ENCODE measurements at regions not wholly inside any gene's neighbourhood (a gene's known extent, or its start where the extent isn't known, plus 50 kb on each side); places are given as distances from the start of the nearest gene placed in this dataset.
"Not testable (repeated sequence)": the region's sequence is repeated elsewhere in the genome, so short reads cannot be mapped to it uniquely, and the experiment has no call there.

DNA sequence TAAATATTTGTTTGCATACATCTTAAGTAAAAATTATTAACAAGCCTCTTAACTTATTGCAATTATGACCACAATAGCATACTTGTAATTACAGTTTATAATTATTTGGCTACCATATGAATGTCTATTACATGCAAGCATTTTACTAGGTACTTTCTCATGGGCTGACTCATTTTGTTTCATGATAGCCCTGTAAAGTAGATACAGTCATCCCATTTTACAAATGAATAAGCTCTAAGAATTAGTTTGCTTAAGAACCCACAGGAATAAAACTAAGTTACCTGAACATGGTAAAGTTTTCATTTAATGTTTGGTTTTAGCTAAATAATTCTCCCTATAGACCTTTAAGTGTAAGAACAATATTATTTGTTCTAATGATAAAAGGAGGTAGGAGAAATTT, 126.6 kb upstream of the IZUMO3 start:
- no peak overlapping the region for H3K4me3 ChIP-seq (ENCODE audit: low read depth, low read length)
- no peak for DNase-seq (ENCODE audit: low read depth, low spot score)
- TF ChIP-seq, protein P1, sequence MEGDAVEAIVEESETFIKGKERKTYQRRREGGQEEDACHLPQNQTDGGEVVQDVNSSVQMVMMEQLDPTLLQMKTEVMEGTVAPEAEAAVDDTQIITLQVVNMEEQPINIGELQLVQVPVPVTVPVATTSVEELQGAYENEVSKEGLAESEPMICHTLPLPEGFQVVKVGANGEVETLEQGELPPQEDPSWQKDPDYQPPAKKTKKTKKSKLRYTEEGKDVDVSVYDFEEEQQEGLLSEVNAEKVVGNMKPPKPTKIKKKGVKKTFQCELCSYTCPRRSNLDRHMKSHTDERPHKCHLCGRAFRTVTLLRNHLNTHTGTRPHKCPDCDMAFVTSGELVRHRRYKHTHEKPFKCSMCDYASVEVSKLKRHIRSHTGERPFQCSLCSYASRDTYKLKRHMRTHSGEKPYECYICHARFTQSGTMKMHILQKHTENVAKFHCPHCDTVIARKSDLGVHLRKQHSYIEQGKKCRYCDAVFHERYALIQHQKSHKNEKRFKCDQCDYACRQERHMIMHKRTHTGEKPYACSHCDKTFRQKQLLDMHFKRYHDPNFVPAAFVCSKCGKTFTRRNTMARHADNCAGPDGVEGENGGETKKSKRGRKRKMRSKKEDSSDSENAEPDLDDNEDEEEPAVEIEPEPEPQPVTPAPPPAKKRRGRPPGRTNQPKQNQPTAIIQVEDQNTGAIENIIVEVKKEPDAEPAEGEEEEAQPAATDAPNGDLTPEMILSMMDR (IDR thresholded peaks at IDR 0.05; ENCODE audit: insufficient read depth, low read length, missing control alignments): no peak
- ChIA-PET POLR2A (no interaction called here), CTCF (no interaction called here)

DNA sequence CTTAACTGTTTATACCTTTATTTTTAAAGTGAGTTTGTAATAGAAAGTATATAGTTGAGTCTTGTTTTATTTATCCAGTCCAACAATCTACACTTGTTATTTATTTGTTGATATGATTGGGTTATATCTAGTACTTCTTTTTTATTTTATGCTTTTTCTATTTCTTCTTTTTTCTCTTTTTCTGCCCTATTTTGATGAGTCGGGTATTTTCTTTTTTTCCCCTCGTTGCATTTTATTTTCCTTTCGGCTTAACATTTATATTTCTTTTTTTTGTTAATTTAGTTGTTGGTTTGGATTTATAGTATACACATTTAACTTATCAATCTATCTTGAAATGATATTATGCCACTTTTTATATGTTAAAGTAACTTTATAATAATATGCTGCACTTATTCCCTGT, 111.7 kb upstream of the IZUMO3 start:
- no peak overlapping the region for H3K4me3 ChIP-seq (ENCODE audit: low read depth, low read length)
- DNase-seq (ENCODE audit: low read depth, low spot score): no peak
- ChIA-PET POLR2A (no interaction called here), CTCF (no interaction called here)
- TF ChIP-seq, protein P1 (IDR thresholded peaks at IDR 0.05; ENCODE audit: insufficient read depth, low read length, missing control alignments): no peak

DNA sequence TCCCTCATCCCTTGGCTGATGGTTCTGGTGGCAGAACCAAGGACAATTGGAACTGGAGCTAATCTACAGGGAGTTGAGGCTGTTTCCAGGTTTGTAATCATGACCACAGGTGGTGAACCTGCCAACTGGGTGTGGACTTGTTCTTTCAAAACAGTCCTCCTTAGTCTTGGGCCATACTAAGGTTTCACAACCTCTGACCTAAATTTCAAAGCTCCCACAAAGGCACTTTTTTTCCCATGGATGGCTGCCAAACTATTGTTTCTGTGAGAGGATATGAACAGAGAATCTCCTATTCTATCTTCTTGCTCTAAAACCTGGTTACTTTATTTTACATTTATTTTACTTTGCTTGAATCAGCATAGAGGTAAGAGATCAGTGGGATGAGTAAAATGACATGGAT, 106.5 kb upstream of the IZUMO3 start:
- DNase-seq (ENCODE audit: low read depth, low spot score): no peak
- TF ChIP-seq, protein P1 (IDR thresholded peaks at IDR 0.05; ENCODE audit: insufficient read depth, low read length, missing control alignments): no peak
- no peak overlapping the region for H3K4me3 ChIP-seq (ENCODE audit: low read depth, low read length)
- ChIA-PET CTCF (no interaction called here), POLR2A (no interaction called here)

DNA sequence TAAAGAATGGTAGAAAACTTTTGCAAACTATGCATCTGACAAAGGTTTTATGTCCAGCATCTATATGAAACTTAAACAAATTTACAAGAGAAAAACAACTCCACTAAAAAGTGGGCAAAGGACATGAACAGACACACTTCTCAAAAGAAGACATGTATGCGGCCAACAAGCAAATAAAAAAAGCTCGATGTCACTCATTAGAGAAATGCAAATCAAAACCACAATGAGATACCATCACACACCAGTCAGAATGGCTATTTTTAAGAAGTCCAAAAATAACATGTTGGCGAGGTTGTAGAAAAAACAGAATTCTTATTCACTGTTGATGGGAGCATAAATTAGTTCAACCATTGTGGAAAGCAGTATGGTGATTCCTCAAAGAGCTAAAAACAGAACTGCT, 83.1 kb upstream of the IZUMO3 start:
- POLR2A ChIA-PET; H3K4me3 ChIP-seq (ENCODE audit: low read depth, low read length); DNase-seq (ENCODE audit: low read depth, low spot score); CTCF ChIA-PET: not testable (repeated sequence)

DNA sequence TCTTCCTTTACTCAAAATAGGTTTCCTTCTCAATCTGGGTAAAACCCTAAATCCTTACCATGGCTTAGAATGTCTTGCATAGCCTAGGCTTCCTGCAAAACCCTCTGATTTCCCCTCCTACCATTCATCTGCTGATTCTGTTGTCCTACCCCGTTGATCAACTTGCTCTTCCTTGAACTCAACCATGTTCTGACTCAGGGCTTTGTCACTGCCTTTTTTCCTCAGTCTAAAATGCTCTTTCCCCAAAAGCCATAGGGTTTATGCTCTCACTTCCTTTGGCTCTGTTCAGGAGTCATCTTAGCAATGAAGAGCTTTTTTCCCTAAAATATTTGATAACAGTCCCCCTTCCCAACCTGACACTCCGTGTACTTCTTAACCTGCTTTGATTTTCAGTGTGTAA, 79.4 kb upstream of the IZUMO3 start:
- TF ChIP-seq, protein P1 (IDR thresholded peaks at IDR 0.05; ENCODE audit: insufficient read depth, low read length, missing control alignments): no peak
- CTCF ChIA-PET: no interaction called here
- POLR2A ChIA-PET: no interaction called here
- no peak for DNase-seq (ENCODE audit: low read depth, low spot score)
- H3K4me3 ChIP-seq (ENCODE audit: low read depth, low read length): no peak overlapping the region

DNA sequence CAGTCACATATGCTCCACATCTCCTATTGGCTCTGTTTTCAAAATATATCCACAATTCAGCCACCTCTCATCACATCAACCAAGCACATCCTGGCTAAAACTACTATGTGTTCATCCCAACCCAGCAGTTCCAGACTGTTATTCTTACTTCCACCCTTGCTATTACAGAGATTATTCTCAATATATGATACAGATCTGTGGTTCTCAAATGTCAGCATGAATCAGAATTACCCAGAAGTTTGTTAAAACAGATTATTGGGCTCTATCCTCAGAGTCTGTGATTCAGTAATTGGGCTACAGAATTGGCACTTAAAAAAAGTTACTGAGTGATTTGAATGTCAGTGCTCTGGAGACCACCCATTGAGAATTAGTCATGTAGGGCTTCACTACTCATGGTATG, 78.8 kb upstream of the IZUMO3 start:
- H3K4me3 ChIP-seq (ENCODE audit: low read depth, low read length): no peak overlapping the region
- POLR2A ChIA-PET: no interaction called here
- TF ChIP-seq, protein P1 (IDR thresholded peaks at IDR 0.05; ENCODE audit: insufficient read depth, low read length, missing control alignments): no peak
- CTCF ChIA-PET: no interaction called here
- DNase-seq (ENCODE audit: low read depth, low spot score): no peak

DNA sequence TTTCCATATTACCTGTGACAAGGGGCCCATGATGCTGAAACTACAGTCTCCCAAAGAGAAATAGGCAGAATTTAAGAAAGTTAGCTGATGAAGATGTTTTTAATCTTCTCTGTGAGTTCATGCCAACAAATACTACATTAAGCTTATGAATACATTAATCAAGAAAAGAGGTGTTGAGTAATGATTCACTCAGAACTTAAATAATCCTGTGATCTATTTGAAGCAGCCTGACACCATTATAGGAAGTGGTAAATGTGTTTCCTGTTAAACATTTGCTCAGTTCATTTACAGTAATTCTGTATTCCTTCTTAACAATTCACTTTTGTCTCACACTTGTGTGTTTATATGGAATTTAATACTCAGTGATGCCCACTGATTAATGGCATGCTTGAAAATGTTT, 75.0 kb upstream of the IZUMO3 start:
- CTCF ChIA-PET: no interaction called here
- no peak for DNase-seq (ENCODE audit: low read depth, low spot score)
- H3K4me3 ChIP-seq (ENCODE audit: low read depth, low read length): no peak overlapping the region
- POLR2A ChIA-PET: no interaction called here
- TF ChIP-seq, protein P1 (IDR thresholded peaks at IDR 0.05; ENCODE audit: insufficient read depth, low read length, missing control alignments): no peak
